GM13976 (cell line): ENCODE measurements at regions not wholly inside any gene's neighbourhood (a gene's known extent, or its start where the extent isn't known, plus 50 kb on each side); places are given as distances from the start of the nearest gene placed in this dataset.
"Not testable (repeated sequence)": the region's sequence is repeated elsewhere in the genome, so short reads cannot be mapped to it uniquely, and the experiment has no call there.

Experiments used
- DNase-seq: peaks from one replicate; pipeline ENCODE4 v3.0.0; 2012; ENCODE audit warnings: low spot score
- in situ Hi-C: fragments of 300-500 bp; cut with MboI; formaldehyde crosslinking; loops from one replicate; pipeline ENCODE4 v1.12.0; 2022; ENCODE audit warnings: low sequenced_read_pairs, mixed read lengths, inconsistent platforms; ENCODE audit not compliant: unreplicated experiment
- TF ChIP-seq, protein P1 (sequence below): IDR thresholded peaks from 2 replicates; pipeline ENCODE4 v1.5.1; 2012; ENCODE audit warnings: borderline replicate concordance, mild to moderate bottlenecking; ENCODE audit not compliant: insufficient read depth; ENCODE audit errors: extremely low read depth, missing control alignments, control extremely low read depth

DNA sequence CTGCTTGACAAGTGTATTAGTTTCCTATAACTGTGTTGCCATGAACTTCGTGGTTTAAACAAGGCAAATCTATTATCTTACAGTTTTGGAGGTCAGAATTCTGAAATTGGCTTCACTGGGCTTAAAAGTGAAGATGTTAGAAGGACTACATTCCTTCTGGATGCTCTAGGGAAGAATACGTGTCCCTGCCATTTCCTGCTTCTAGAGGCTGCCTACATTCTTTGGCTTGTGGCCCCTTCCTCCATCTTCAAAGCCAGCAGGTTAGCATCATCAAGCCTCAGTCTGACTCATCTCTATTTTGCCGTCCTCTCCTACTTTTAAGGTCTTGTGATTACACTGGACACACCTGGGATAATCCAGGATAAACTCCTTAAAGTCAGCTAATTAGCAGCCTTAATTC, 327.7 kb downstream of the SATB1 start:
- no peak for DNase-seq
- TF ChIP-seq, protein P1, sequence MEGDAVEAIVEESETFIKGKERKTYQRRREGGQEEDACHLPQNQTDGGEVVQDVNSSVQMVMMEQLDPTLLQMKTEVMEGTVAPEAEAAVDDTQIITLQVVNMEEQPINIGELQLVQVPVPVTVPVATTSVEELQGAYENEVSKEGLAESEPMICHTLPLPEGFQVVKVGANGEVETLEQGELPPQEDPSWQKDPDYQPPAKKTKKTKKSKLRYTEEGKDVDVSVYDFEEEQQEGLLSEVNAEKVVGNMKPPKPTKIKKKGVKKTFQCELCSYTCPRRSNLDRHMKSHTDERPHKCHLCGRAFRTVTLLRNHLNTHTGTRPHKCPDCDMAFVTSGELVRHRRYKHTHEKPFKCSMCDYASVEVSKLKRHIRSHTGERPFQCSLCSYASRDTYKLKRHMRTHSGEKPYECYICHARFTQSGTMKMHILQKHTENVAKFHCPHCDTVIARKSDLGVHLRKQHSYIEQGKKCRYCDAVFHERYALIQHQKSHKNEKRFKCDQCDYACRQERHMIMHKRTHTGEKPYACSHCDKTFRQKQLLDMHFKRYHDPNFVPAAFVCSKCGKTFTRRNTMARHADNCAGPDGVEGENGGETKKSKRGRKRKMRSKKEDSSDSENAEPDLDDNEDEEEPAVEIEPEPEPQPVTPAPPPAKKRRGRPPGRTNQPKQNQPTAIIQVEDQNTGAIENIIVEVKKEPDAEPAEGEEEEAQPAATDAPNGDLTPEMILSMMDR: no peak
- in situ Hi-C loops: no loop called here

DNA sequence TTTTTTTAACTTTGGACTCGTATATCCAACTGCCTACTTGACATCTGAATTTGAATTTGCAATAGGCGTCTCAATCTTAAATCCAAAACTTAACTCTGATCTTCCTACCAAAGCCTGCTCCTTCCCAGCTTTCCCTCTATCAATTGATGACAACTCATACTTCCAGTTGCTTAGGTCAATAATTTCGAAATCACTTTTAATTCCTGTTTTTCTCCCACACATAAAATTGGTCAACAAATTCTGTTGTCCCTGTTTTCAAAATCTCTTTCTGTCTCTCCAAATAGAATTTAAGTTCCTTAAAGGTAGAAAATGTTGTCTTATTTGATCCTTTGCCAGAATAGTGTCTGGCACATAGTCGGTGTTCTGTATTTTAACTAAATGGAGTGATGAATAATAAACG, 332.4 kb downstream of the SATB1 start:
- DNase-seq: no peak
- TF ChIP-seq, protein P1: no peak
- in situ Hi-C loops: no loop called here

DNA sequence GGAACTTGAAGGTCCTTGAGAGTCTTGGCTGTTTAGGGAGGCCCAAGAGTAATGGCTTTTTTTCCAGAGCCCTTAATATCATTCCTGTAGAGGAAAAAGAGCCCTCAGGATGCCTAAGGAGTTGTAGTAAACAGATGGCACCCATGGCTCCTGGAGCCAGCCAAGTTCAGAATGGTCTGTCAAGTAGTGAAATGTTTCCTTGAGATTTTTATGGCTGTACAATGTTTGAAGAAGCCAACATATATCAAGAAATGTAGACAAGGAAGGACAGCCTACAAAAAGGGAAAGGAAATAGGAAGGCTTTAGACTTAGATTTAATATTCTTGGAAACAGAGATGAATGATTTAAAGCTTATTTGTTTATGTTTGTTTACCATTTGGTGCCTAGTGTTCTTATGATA, 334.8 kb downstream of the SATB1 start:
- in situ Hi-C loops: no loop called here
- TF ChIP-seq, protein P1: no peak
- DNase-seq: no peak

GRCh38 chr3:18087988-18088387, 337.2 kb downstream of the SATB1 start:
- DNase-seq: no peak
- TF ChIP-seq, protein P1: no peak
- in situ Hi-C loops: no loop called here

DNA sequence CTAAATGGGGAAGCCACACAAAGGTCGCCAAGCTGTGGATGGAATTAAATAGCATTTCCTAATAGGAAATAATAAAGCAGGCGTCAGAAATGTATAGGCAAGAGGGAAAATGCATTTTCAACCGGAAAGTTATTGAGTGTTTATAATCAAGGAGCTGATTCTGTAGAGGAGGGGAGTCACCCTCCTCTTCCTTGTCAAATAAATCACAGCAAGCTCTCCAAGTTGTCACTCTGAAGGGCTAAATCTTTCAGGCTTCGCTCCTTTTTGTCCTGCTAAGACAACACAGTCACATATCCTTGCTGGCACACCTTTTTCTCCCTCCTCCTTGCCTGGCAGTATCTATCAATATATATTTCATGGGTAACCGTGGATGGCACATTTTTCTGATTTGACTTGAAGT, 338.4 kb downstream of the SATB1 start:
- in situ Hi-C loops: no loop called here
- TF ChIP-seq, protein P1: no peak
- DNase-seq: no peak

- in situ Hi-C loops: no loop called here
- no peak for DNase-seq
- TF ChIP-seq, protein P1: no peak
These were observed 339.1 kb downstream of the SATB1 start for GRCh38 chr3:18086078-18086477.

- no peak for DNase-seq
- TF ChIP-seq, protein P1: no peak
- in situ Hi-C loops: no loop called here
These were observed 339.7 kb downstream of the SATB1 start for GRCh38 chr3:18085429-18085828.

- in situ Hi-C loops, DNase-seq: not testable (repeated sequence)
These were observed 340.8 kb upstream of the TBC1D5 start for GRCh38 chr3:18083273-18083590.
